IMR-90 (cell line): ENCODE measurements at regions not wholly inside any gene's neighbourhood (a gene's known extent, or its start where the extent isn't known, plus 50 kb on each side); places are given as distances from the start of the nearest gene placed in this dataset.

ENCODE experiments used
- ATAC-seq: fragments of 200-7000 bp; cut with Tn5 transposase; 2 replicates; pipeline ENCODE4 v1.9.1; 2020; ENCODE audit warnings: low read depth, mild to moderate bottlenecking, moderate library complexity
- BruUV-seq: library from RNA; stranded (reverse); fragments of 400-500 nt; replicated peaks from 2 replicates; lab custom pipeline; 2021; lab: Mats Ljungman, UMichigan
- CTCF ChIA-PET: fragments of 300-600 bp; formaldehyde crosslinking; extraction: SDS; loops from one replicate; lab custom pipeline; 2021; ENCODE audit warnings: antibody characterized with exemption; lab: Yijun Ruan, JAX
- POLR2A ChIA-PET: fragments of 300-600 bp; sonication (Branson Sonifier 250); formaldehyde crosslinking; loops from one replicate; lab custom pipeline; 2022; ENCODE audit warnings: antibody characterized with exemption; ENCODE audit not compliant: unreplicated experiment; lab: Charles Lee
- DNase-seq: peaks from one replicate; pipeline ENCODE4 v3.0.0; 2013
- H2AFZ ChIP-seq: replicated peaks from 2 replicates; pipeline ENCODE3; 2013; ENCODE audit warnings: low read length, mild to moderate bottlenecking; ENCODE audit not compliant: poor library complexity
- H2AK5ac ChIP-seq: 2 replicates; pipeline ENCODE4 v1.6.1; 2013; ENCODE audit warnings: low read depth, low read length, inconsistent platforms
- H2AK9ac ChIP-seq: replicated peaks from 2 replicates; pipeline ENCODE3; 2013; ENCODE audit warnings: mild to moderate bottlenecking, low read depth, low read length, moderate library complexity; ENCODE audit not compliant: poor library complexity
- H2BK120ac ChIP-seq: 2 replicates; pipeline ENCODE4 v1.6.1; 2013; ENCODE audit warnings: low read depth, low read length, inconsistent platforms
- H2BK15ac ChIP-seq: 3 replicates; pipeline ENCODE4 v1.6.1; 2013; ENCODE audit warnings: low read depth, low read length, inconsistent platforms
- H2BK20ac ChIP-seq: 2 replicates; pipeline ENCODE4 v1.6.1; 2013; ENCODE audit warnings: low read depth, mild to moderate bottlenecking, inconsistent platforms, low read length, moderate library complexity
- H2BK5ac ChIP-seq: 2 replicates; pipeline ENCODE4 v1.6.1; 2013; ENCODE audit warnings: mild to moderate bottlenecking, low read depth, low read length, inconsistent platforms; ENCODE audit not compliant: poor library complexity, severe bottlenecking
- H3K14ac ChIP-seq: replicated peaks from 2 replicates; pipeline ENCODE4 v1.6.1; 2013; ENCODE audit warnings: low read depth, low read length, inconsistent platforms
- H3K18ac ChIP-seq: 2 replicates; pipeline ENCODE4 v1.6.1; 2013; ENCODE audit warnings: low read depth, low read length, control low read depth
- H3K23ac ChIP-seq: 2 replicates; pipeline ENCODE4 v1.6.1; 2013; ENCODE audit warnings: low read depth, low read length, inconsistent platforms
- H3K27ac ChIP-seq: 2 replicates; pipeline ENCODE4 v1.5.1; 2013; ENCODE audit warnings: mild to moderate bottlenecking, control low read depth, low read length; ENCODE audit not compliant: insufficient read depth
- H3K27me3 ChIP-seq: 2 replicates; pipeline ENCODE4 v1.6.1; 2013; ENCODE audit warnings: low read length; ENCODE audit not compliant: control insufficient read depth, insufficient read depth
- H3K36me3 ChIP-seq: 2 replicates; pipeline ENCODE4 v1.6.1; 2013; ENCODE audit warnings: low read length, mixed read lengths; ENCODE audit not compliant: control insufficient read depth, insufficient read depth
- H3K4ac ChIP-seq: 2 replicates; pipeline ENCODE4 v1.6.1; 2013; ENCODE audit warnings: low read depth, low read length, inconsistent platforms
- H3K4me1 ChIP-seq: 2 replicates; pipeline ENCODE4 v1.6.1; 2013; ENCODE audit warnings: low read length, mixed read lengths; ENCODE audit not compliant: control insufficient read depth, insufficient read depth
- H3K4me2 ChIP-seq: 2 replicates; pipeline ENCODE4 v1.6.1; 2013; ENCODE audit warnings: low read depth, mild to moderate bottlenecking, control low read depth, low read length, moderate library complexity
- H3K4me3 ChIP-seq: 2 replicates; pipeline ENCODE4 v1.5.1; 2013; ENCODE audit warnings: low read depth, mild to moderate bottlenecking, control low read depth, low read length, moderate library complexity; ENCODE audit not compliant: insufficient read depth
- H3K56ac ChIP-seq: 2 replicates; pipeline ENCODE4 v1.6.1; 2013; ENCODE audit warnings: low read length, inconsistent platforms; ENCODE audit not compliant: insufficient read depth; ENCODE audit errors: extremely low read depth
- H3K79me1 ChIP-seq, 2 experiments: 2 replicates each; pipeline ENCODE4 v1.6.1; 2013; ENCODE audit warnings: low read length in 2 of 2, inconsistent platforms in 1 of 2, low read depth in 1 of 2
- H3K9ac ChIP-seq: 2 replicates; pipeline ENCODE4 v1.6.1; 2013; ENCODE audit warnings: low read depth, low read length, control low read depth
- H3K9me1 ChIP-seq: 2 replicates; pipeline ENCODE4 v1.6.1; 2013; ENCODE audit warnings: low read length, inconsistent platforms; ENCODE audit not compliant: insufficient read depth
- H3K9me3 ChIP-seq: 2 replicates; pipeline ENCODE4 v1.6.1; 2013; ENCODE audit warnings: low read length; ENCODE audit not compliant: control insufficient read depth, insufficient read depth
- H4K20me1 ChIP-seq: 2 replicates; pipeline ENCODE4 v1.6.1; 2013; ENCODE audit warnings: low read length, inconsistent platforms; ENCODE audit not compliant: insufficient read depth
- H4K5ac ChIP-seq: 2 replicates; pipeline ENCODE4 v1.6.1; 2013; ENCODE audit warnings: mild to moderate bottlenecking, low read depth, low read length, control low read depth
- H4K8ac ChIP-seq, 2 experiments: 2 replicates each; pipeline ENCODE4 v1.6.1; 2013; ENCODE audit warnings: low read depth in 2 of 2, low read length in 2 of 2, control low read depth in 1 of 2, inconsistent platforms in 1 of 2
- H4K91ac ChIP-seq: 2 replicates; pipeline ENCODE4 v1.6.1; 2013; ENCODE audit warnings: low read depth, low read length, inconsistent platforms; ENCODE audit not compliant: insufficient read depth
- BHLHE40 ChIP-seq: fragments of 150-350 bp; IDR thresholded peaks from 2 replicates; pipeline ENCODE4 v1.6.1; 2016; ENCODE audit warnings: mild to moderate bottlenecking, low read depth, low read length
- CEBPB ChIP-seq: IDR thresholded peaks from 2 replicates; pipeline ENCODE4 v1.6.1; 2012; ENCODE audit warnings: low read depth, low read length, improper control_type of control experiment
- CHD1 ChIP-seq: IDR thresholded peaks from 2 replicates; pipeline ENCODE4 v1.6.1; 2012; ENCODE audit warnings: low read depth, low read length, improper control_type of control experiment
- NFE2L2 ChIP-seq: fragments of 150-350 bp; IDR thresholded peaks from 2 replicates; pipeline ENCODE4 v1.6.1; 2016; ENCODE audit warnings: low read depth, mild to moderate bottlenecking, low read length
- POLR2A ChIP-seq: IDR thresholded peaks from 2 replicates; pipeline ENCODE4 v1.6.1; 2012; ENCODE audit warnings: mild to moderate bottlenecking, low read depth, low read length
- RCOR1 ChIP-seq: IDR thresholded peaks from 2 replicates; pipeline ENCODE4 v1.6.1; 2012; ENCODE audit warnings: mild to moderate bottlenecking, low read length, improper control_type of control experiment; ENCODE audit not compliant: insufficient replicate concordance
- WGBS, 2 experiments: methylation state at CpG; one replicate each; pipeline versions ENCODE4 v1.1.5 to v1.1.7; 2013; ENCODE audit warnings: missing lambda C conversion rate in 2 of 2; ENCODE audit not compliant: insufficient read length in 1 of 2; ENCODE audit errors: extremely low coverage in 2 of 2; 5-methylcytosine and 5-hydroxymethylcytosine counted together
- dilution Hi-C: fragments of 300-500 bp; cut with HindIII; formaldehyde crosslinking; loops from one replicate; pipeline ENCODE4 v1.14.3; 2018; ENCODE audit warnings: low sequenced_read_pairs; ENCODE audit not compliant: unreplicated experiment
- in situ Hi-C: fragments of 300-500 bp; cut with MboI; formaldehyde crosslinking; loops from 3 replicates; pipeline ENCODE4 v1.14.3; 2019; ENCODE audit warnings: low sequenced_read_pairs, inconsistent platforms, mixed read lengths
- intact Hi-C: fragments of 100-400 bp; cut with micrococcal nuclease; formaldehyde crosslinking; loops from 2 replicates; pipeline ENCODE4 v1.10.0; 2022
- TF ChIP-seq, protein P1 (sequence below): fragments of 150-350 bp; IDR thresholded peaks from 2 replicates; pipeline ENCODE4 v1.6.1; 2017; ENCODE audit warnings: mild to moderate bottlenecking, antibody characterized with exemption, low read length, low read depth
- TF ChIP-seq, protein P2 (sequence below): conservative IDR thresholded peaks from 2 replicates; pipeline ENCODE4 v1.5.1; 2012; ENCODE audit warnings: mild to moderate bottlenecking, low read depth, low read length, improper control_type of control experiment
- TF ChIP-seq, protein P3 (sequence below): fragments of 150-350 bp; IDR thresholded peaks from 2 replicates; pipeline ENCODE4 v1.6.1; 2016; ENCODE audit warnings: low read depth, mild to moderate bottlenecking, low read length, moderate library complexity, borderline replicate concordance

DNA sequence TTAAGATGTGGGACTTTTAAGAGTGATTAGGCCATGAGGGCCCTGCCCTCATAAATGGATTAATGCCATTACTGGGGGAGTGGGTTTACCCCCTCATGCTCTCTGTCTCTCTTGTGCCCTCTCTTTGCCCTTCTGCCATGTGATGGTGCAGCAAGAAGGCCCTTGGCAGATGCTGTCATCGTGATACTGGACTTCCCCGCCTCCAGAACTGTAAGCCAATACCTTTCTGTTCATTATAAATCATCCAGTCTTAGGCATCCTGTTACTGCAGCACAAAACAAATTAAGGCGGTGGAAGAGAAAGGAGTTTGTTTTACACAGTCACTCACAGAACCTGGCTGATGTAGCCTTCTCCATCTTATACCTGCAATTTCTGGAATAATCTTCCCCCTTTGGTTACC, 360.3 kb upstream of the TBL1XR1 start:
- H3K79me1 ChIP-seq = no peaks in the 10 kb centered on the region
- peaks cover 2% of the 10 kb centered on the region for H3K4me1 ChIP-seq
- no peak overlapping the region for H4K8ac ChIP-seq
- H4K5ac ChIP-seq = no peak overlapping the region
- POLR2A ChIA-PET = no interaction called here
- H2AK5ac ChIP-seq = no peak overlapping the region
- in situ Hi-C loops = no loop called here
- CTCF ChIA-PET = no interaction called here
- DNase-seq (no peak), ATAC-seq (no peak)
- H3K9ac ChIP-seq = no peak overlapping the region
- H3K36me3 ChIP-seq = no peaks in the 10 kb centered on the region
- H2BK20ac ChIP-seq = no peak overlapping the region
- no peak for TF ChIP-seq POLR2A
- TF ChIP-seq, protein P1, sequence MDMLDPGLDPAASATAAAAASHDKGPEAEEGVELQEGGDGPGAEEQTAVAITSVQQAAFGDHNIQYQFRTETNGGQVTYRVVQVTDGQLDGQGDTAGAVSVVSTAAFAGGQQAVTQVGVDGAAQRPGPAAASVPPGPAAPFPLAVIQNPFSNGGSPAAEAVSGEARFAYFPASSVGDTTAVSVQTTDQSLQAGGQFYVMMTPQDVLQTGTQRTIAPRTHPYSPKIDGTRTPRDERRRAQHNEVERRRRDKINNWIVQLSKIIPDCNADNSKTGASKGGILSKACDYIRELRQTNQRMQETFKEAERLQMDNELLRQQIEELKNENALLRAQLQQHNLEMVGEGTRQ = no peak
- no peak for TF ChIP-seq RCOR1
- TF ChIP-seq BHLHE40 = no peak
- TF ChIP-seq, protein P2, sequence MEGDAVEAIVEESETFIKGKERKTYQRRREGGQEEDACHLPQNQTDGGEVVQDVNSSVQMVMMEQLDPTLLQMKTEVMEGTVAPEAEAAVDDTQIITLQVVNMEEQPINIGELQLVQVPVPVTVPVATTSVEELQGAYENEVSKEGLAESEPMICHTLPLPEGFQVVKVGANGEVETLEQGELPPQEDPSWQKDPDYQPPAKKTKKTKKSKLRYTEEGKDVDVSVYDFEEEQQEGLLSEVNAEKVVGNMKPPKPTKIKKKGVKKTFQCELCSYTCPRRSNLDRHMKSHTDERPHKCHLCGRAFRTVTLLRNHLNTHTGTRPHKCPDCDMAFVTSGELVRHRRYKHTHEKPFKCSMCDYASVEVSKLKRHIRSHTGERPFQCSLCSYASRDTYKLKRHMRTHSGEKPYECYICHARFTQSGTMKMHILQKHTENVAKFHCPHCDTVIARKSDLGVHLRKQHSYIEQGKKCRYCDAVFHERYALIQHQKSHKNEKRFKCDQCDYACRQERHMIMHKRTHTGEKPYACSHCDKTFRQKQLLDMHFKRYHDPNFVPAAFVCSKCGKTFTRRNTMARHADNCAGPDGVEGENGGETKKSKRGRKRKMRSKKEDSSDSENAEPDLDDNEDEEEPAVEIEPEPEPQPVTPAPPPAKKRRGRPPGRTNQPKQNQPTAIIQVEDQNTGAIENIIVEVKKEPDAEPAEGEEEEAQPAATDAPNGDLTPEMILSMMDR = no peak
- TF ChIP-seq CHD1 = no peak
- no peak for TF ChIP-seq NFE2L2
- TF ChIP-seq, protein P3, sequence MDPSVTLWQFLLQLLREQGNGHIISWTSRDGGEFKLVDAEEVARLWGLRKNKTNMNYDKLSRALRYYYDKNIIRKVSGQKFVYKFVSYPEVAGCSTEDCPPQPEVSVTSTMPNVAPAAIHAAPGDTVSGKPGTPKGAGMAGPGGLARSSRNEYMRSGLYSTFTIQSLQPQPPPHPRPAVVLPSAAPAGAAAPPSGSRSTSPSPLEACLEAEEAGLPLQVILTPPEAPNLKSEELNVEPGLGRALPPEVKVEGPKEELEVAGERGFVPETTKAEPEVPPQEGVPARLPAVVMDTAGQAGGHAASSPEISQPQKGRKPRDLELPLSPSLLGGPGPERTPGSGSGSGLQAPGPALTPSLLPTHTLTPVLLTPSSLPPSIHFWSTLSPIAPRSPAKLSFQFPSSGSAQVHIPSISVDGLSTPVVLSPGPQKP = no peak
- TF ChIP-seq CEBPB = no peak
- no peak overlapping the region for H3K56ac ChIP-seq
- no peak overlapping the region for H3K27ac ChIP-seq
- no peak overlapping the region for H3K18ac ChIP-seq
- no peak overlapping the region for H4K91ac ChIP-seq
- H3K9me3 ChIP-seq = no peaks in the 10 kb centered on the region
- no peak overlapping the region for H2BK120ac ChIP-seq
- H2AK9ac ChIP-seq = no peak overlapping the region
- no TSS peak for BruUV-seq
- H2BK5ac ChIP-seq = no peak overlapping the region
- H2AFZ ChIP-seq = no peak overlapping the region
- H3K27me3 ChIP-seq = no peaks in the 10 kb centered on the region
- H3K14ac ChIP-seq = no peak overlapping the region
- no peak overlapping the region for H3K4me2 ChIP-seq
- no peak overlapping the region for H2BK15ac ChIP-seq
- H3K9me1 ChIP-seq = no peaks in the 10 kb centered on the region
- intact Hi-C loops = no loop called here
- H4K20me1 ChIP-seq = no peaks in the 10 kb centered on the region
- H3K4ac ChIP-seq = no peak overlapping the region
- no CpG with 5 or more reads among the region's 3 CpGs for WGBS, 2 experiments
- H3K4me3 ChIP-seq = no peak overlapping the region
- dilution Hi-C loops = no loop called here
- H3K23ac ChIP-seq = no peak overlapping the region
